K562 (cell line): ENCODE measurements at regions not wholly inside any gene's neighbourhood (a gene's known extent, or its start where the extent isn't known, plus 50 kb on each side); places are given as distances from the start of the nearest gene placed in this dataset.

Experiments used
- ATAC-seq: fragments of 200-7000 bp; cut with Tn5 transposase; 3 replicates; pipeline ENCODE4 v1.9.1; 2020; ENCODE audit warnings: moderate library complexity
- BruUV-seq: library from RNA; stranded (reverse); fragments of 400-500 nt; replicated peaks from 2 replicates; lab custom pipeline; 2021; lab: Mats Ljungman, UMichigan
- CTCF ChIA-PET: fragments of 300-600 bp; formaldehyde crosslinking; extraction: SDS; loops from one replicate; lab custom pipeline; 2021; ENCODE audit warnings: low intra/inter-chr PET ratio; lab: Yijun Ruan, JAX
- POLR2A ChIA-PET: fragments of 300-600, 350-650 bp; sonication (Branson Sonifier 250); formaldehyde crosslinking; extraction: SDS; loops from one replicate; lab custom pipeline; 2021; ENCODE audit warnings: antibody characterized with exemption, inconsistent platforms; lab: Yijun Ruan, JAX
- DNase-seq, 4 experiments: peaks; one replicate each; pipeline versions ENCODE4 v3.0.0 to v3.0.0-alpha.2; 2011 to 2018; ENCODE audit warnings: low spot score in 3 of 4, mixed read lengths in 3 of 4; ENCODE audit errors: extremely low read depth in 1 of 4
- FAIRE-seq: peaks from 2 replicates; lab custom pipeline; 2011; peaks lifted over from hg19 to GRCh38; lab: Jason Lieb, UNC
- H2AFZ ChIP-seq: 2 replicates; pipeline ENCODE4 v1.6.0; 2011; ENCODE audit warnings: low read depth, low read length, control low read depth, inconsistent platforms
- H3K27ac ChIP-seq: fragments of 200-600 bp; 3 replicates; pipeline ENCODE4 v1.8.0; 2011; ENCODE audit warnings: low read depth, mild to moderate bottlenecking, control low read depth, inconsistent platforms, low read length, moderate library complexity, mixed read lengths; ENCODE audit errors: extremely low read depth
- H3K27me3 ChIP-seq, 2 experiments: fragments of 300-600 bp in 1 of 2; 2 replicates in 1 of 2; 3 replicates in 1 of 2; pipeline versions ENCODE4 v1.6.0 to v1.8.0; 2011; ENCODE audit warnings: inconsistent platforms in 2 of 2, low read length in 2 of 2, mild to moderate bottlenecking in 1 of 2, mixed read lengths in 1 of 2, moderate library complexity in 1 of 2; ENCODE audit not compliant: control insufficient read depth in 2 of 2, insufficient read depth in 2 of 2
- H3K36me3 ChIP-seq: fragments of 300-600 bp; 3 replicates; pipeline ENCODE4 v1.8.0; 2011; ENCODE audit warnings: mild to moderate bottlenecking, low read length, inconsistent platforms; ENCODE audit not compliant: control insufficient read depth, insufficient read depth
- H3K4me1 ChIP-seq, 2 experiments: fragments of 200-600 bp in 1 of 2; replicated peaks in 1 of 2; 2 replicates in 1 of 2; 3 replicates in 1 of 2; pipeline versions ENCODE4 v1.5.1 to v1.8.0; 2011; ENCODE audit warnings: inconsistent platforms in 2 of 2, low read length in 2 of 2, mild to moderate bottlenecking in 1 of 2, mixed read lengths in 1 of 2, moderate library complexity in 1 of 2; ENCODE audit not compliant: control insufficient read depth in 2 of 2, insufficient read depth in 2 of 2
- H3K4me2 ChIP-seq: 2 replicates; pipeline ENCODE4 v1.6.1; 2011; ENCODE audit warnings: low read length, control low read depth, inconsistent platforms, mixed read lengths; ENCODE audit not compliant: insufficient read depth
- H3K4me3 ChIP-seq: fragments of 200-600 bp; sonication (generic), shearing (Covaris generic); 2 replicates; pipeline ENCODE4 v1.5.1; 2016; ENCODE audit warnings: control low read depth, inconsistent platforms
- H3K79me2 ChIP-seq: fragments of 200-600 bp; 3 replicates; pipeline ENCODE4 v1.8.0; 2011; ENCODE audit warnings: low read length, inconsistent platforms; ENCODE audit not compliant: control insufficient read depth, insufficient read depth
- H3K9ac ChIP-seq, 2 experiments: 2 replicates each; pipeline versions ENCODE4 v1.6.0 to v1.6.1; 2011; ENCODE audit warnings: low read depth in 2 of 2, low read length in 2 of 2, control low read depth in 1 of 2, inconsistent platforms in 1 of 2, mild to moderate bottlenecking in 1 of 2, mixed read lengths in 1 of 2; ENCODE audit not compliant: insufficient read depth in 1 of 2
- H3K9me1 ChIP-seq: one replicate; pipeline ENCODE4 v1.6.0; 2011; ENCODE audit warnings: inconsistent platforms, mild to moderate bottlenecking, low read length, moderate library complexity; ENCODE audit not compliant: control insufficient read depth, insufficient read depth
- H3K9me3 ChIP-seq: replicated peaks from 2 replicates; pipeline ENCODE4 v1.5.1; 2011; ENCODE audit warnings: low read depth, low read length, inconsistent platforms; ENCODE audit not compliant: control insufficient read depth, insufficient read depth
- H4K20me1 ChIP-seq: replicated peaks from 2 replicates; pipeline ENCODE4 v1.6.1; 2011; ENCODE audit warnings: low read length, inconsistent platforms, mixed read lengths; ENCODE audit not compliant: control insufficient read depth, insufficient read depth
- CEBPZ ChIP-seq: fragments of 150-350 bp; IDR thresholded peaks from 2 replicates; pipeline ENCODE4 v1.6.1; 2014; ENCODE audit warnings: low read depth, mild to moderate bottlenecking, low read length, borderline replicate concordance
- FOXJ2 ChIP-seq: fragments of 200-800 bp; sonication (Bioruptor generic); IDR thresholded peaks from 2 replicates; pipeline ENCODE4 v1.6.1; 2016; ENCODE audit warnings: missing genetic modification characterization, missing compliant biosample characterization
- GATAD2A ChIP-seq: fragments of 450-650 bp; IDR thresholded peaks from 2 replicates; pipeline ENCODE4 v1.6.1; 2017
- IRF1 ChIP-seq: sonication (generic); formaldehyde crosslinking; IDR thresholded peaks from 2 replicates; pipeline ENCODE4 v1.8.0; 2022; ENCODE audit warnings: missing genetic modification reagents, mild to moderate bottlenecking, borderline replicate concordance
- MAFF ChIP-seq: IDR thresholded peaks from 2 replicates; pipeline ENCODE4 v1.6.1; 2012; ENCODE audit warnings: low read length, improper control_type of control experiment
- NR0B1 ChIP-seq: fragments of 450-650 bp; IDR thresholded peaks from one replicate; pipeline ENCODE4 v1.6.1; 2018; ENCODE audit warnings: mild to moderate bottlenecking, moderate library complexity; ENCODE audit not compliant: partially characterized antibody
- POU5F1 ChIP-seq: fragments of 150-350 bp; IDR thresholded peaks from 2 replicates; pipeline ENCODE4 v1.6.1; 2014; ENCODE audit warnings: borderline replicate concordance, low read length, low read depth, mild to moderate bottlenecking; ENCODE audit not compliant: partially characterized antibody
- RFX7 ChIP-seq: fragments of 250-450 bp; sonication (Bioruptor Pico); IDR thresholded peaks from 2 replicates; pipeline ENCODE4 v1.5.1; 2021; ENCODE audit warnings: mild to moderate bottlenecking
- TBL1XR1 ChIP-seq, 2 experiments: IDR thresholded peaks; 2 replicates each; pipeline ENCODE4 v1.6.1; 2012; ENCODE audit warnings: improper control_type of control experiment in 2 of 2, low read length in 2 of 2, mild to moderate bottlenecking in 1 of 2
- ZBED1 ChIP-seq: IDR thresholded peaks from 2 replicates; pipeline ENCODE4 v1.6.1; 2014
- ZMIZ1 ChIP-seq, 2 experiments: fragments of 150-350 bp in 1 of 2; IDR thresholded peaks; 2 replicates each; pipeline ENCODE4 v1.6.1; 2012 to 2016; ENCODE audit warnings: low read depth in 2 of 2, low read length in 2 of 2, mild to moderate bottlenecking in 1 of 2, moderate library complexity in 1 of 2
- ZNF583 ChIP-seq: fragments of 250-450 bp; sonication (Bioruptor Pico); IDR thresholded peaks from 2 replicates; pipeline ENCODE4 v1.4.0; 2020
- in situ Hi-C: fragments of 300-500 bp; cut with MboI; formaldehyde crosslinking; loops from 4 replicates; pipeline ENCODE4 v1.15.0; 2018; ENCODE audit warnings: inconsistent platforms, mixed read lengths
- intact Hi-C: fragments of 100-400 bp; cut with micrococcal nuclease; formaldehyde crosslinking; loops from 2 replicates; pipeline ENCODE4 v1.14.2; 2022
- TF ChIP-seq, protein P1 (sequence below): sonication (generic); formaldehyde crosslinking; IDR thresholded peaks from 2 replicates; pipeline ENCODE4 v1.9.0; 2022; ENCODE audit warnings: mild to moderate bottlenecking, missing genetic modification reagents

GRCh38 chr12:58547217-58547616 is 373.1 kb downstream of the LRIG3 start:
- H3K9ac ChIP-seq = no peak overlapping the region
- no peaks in the 10 kb centered on the region for H3K9me1 ChIP-seq
- no peaks in the 10 kb centered on the region for H4K20me1 ChIP-seq
- H3K79me2 ChIP-seq = no peaks in the 10 kb centered on the region
- ChIA-PET CTCF (no interaction called here), POLR2A (no interaction called here)
- TF ChIP-seq FOXJ2 (no peak), POU5F1 (no peak), MAFF (no peak), RFX7 (CRISPR knock-in tag) (no peak), ZBED1 (no peak), TBL1XR1 (IDR thresholded peaks at IDR 0.05; ENCODE audit: low read length in 2 of 2) (no peak), ZNF583 (CRISPR knock-in tag) (no peak), CEBPZ (no peak), GATAD2A (no peak), NR0B1 (no peak), ZMIZ1 (IDR thresholded peaks at IDR 0.05; ENCODE audit: low read depth in 2 of 2, low read length in 2 of 2) (no peak), IRF1 (CRISPR knock-in tag) (no peak)
- TF ChIP-seq, protein P1, sequence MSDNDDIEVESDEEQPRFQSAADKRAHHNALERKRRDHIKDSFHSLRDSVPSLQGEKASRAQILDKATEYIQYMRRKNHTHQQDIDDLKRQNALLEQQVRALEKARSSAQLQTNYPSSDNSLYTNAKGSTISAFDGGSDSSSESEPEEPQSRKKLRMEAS = no peak
- H3K4me3 ChIP-seq = no peak overlapping the region
- ATAC-seq (no peak), FAIRE-seq (no peak), DNase-seq (no peak)
- no peak overlapping the region for H3K27ac ChIP-seq
- BruUV-seq = no TSS peak
- no peak overlapping the region for H2AFZ ChIP-seq
- H3K9me3 ChIP-seq = no peaks in the 10 kb centered on the region
- in situ Hi-C loops (no loop called here), intact Hi-C loops (no loop called here)
- H3K27me3 ChIP-seq = no peaks in the 10 kb centered on the region
- no peaks in the 10 kb centered on the region for H3K36me3 ChIP-seq
- no peaks in the 10 kb centered on the region for H3K4me1 ChIP-seq
- no peak overlapping the region for H3K4me2 ChIP-seq
